ENCODE measurements at regions not wholly inside any gene's neighbourhood (a gene's known extent, or its start where the extent isn't known, plus 50 kb on each side); places are given as distances from the start of the nearest gene placed in this dataset.

GRCh38 chr4:59217910-59218631 lies 1982.1 kb upstream of the ADGRL3 start:
- H3K4me3 ChIP-seq = no peak overlapping the region
- no peak overlapping the region for H3K27ac ChIP-seq

- Histone ChIP-seq H3K27ac (no peak overlapping the region), H3K4me3 (no peak overlapping the region)
Measured at GRCh38 chr4:59222221-59222620, 1977.9 kb upstream of the ADGRL3 start.

GRCh38 chr4:59223292-59223941 lies 1976.7 kb upstream of the ADGRL3 start:
- H3K4me3 ChIP-seq = no peak overlapping the region
- no peak overlapping the region for H3K27ac ChIP-seq

- no peak overlapping the region for H3K4me3 ChIP-seq
- H3K27ac ChIP-seq = no peak overlapping the region
Measured at GRCh38 chr4:59238212-59238611, 1961.9 kb upstream of the ADGRL3 start.

- Histone ChIP-seq H3K27ac (no peak overlapping the region), H3K4me3 (no peak overlapping the region)
Measured at GRCh38 chr4:59240011-59240410, 1960.1 kb upstream of the ADGRL3 start.

- H3K4me3 ChIP-seq = no peak overlapping the region
Measured at GRCh38 chr4:59243038-59243437, 1957.1 kb upstream of the ADGRL3 start.

GRCh38 chr4:59247032-59247431 lies 1953.1 kb upstream of the ADGRL3 start:
- H3K27ac ChIP-seq = no peak overlapping the region

More at GRCh38 chr4:59243038-59243437, 1957.1 kb upstream of the ADGRL3 start:
- no peak overlapping the region for H3K27ac ChIP-seq

GRCh38 chr4:59248313-59248712 lies 1951.8 kb upstream of the ADGRL3 start:
- H3K27ac ChIP-seq = no peak overlapping the region

More at GRCh38 chr4:59247032-59247431, 1953.1 kb upstream of the ADGRL3 start:
- no peak overlapping the region for H3K4me3 ChIP-seq

GRCh38 chr4:59249110-59249509 lies 1951.0 kb upstream of the ADGRL3 start:
- H3K4me3 ChIP-seq = no peak overlapping the region
- no peak overlapping the region for H3K27ac ChIP-seq

More at GRCh38 chr4:59248313-59248712, 1951.8 kb upstream of the ADGRL3 start:
- no peak overlapping the region for H3K4me3 ChIP-seq

- Histone ChIP-seq H3K27ac (no peak overlapping the region), H3K4me3 (no peak overlapping the region)
Measured at GRCh38 chr4:59258002-59258401, 1942.1 kb upstream of the ADGRL3 start.

GRCh38 chr4:59307609-59308008 lies 1892.5 kb upstream of the ADGRL3 start:
- Histone ChIP-seq H3K27ac (no peak overlapping the region), H3K4me3 (no peak overlapping the region)

- Histone ChIP-seq H3K4me3 (no peak overlapping the region), H3K27ac (no peak overlapping the region)
Measured at GRCh38 chr4:59314637-59315036, 1885.5 kb upstream of the ADGRL3 start.

- no peak overlapping the region for H3K4me3 ChIP-seq
- H3K27ac ChIP-seq = no peak overlapping the region
Measured at GRCh38 chr4:59339631-59340030, 1860.5 kb upstream of the ADGRL3 start.

- Histone ChIP-seq H3K4me3 (no peak overlapping the region), H3K27ac (no peak overlapping the region)
Measured at GRCh38 chr4:59341506-59341905, 1858.6 kb upstream of the ADGRL3 start.

GRCh38 chr4:59348949-59349348 lies 1851.2 kb upstream of the ADGRL3 start:
- H3K27ac ChIP-seq = no peak overlapping the region
- H3K4me3 ChIP-seq = no peak overlapping the region

- Histone ChIP-seq H3K27ac (no peak overlapping the region), H3K4me3 (no peak overlapping the region)
Measured at GRCh38 chr4:59369229-59369628, 1830.9 kb upstream of the ADGRL3 start.

GRCh38 chr4:59374416-59374815 lies 1825.7 kb upstream of the ADGRL3 start:
- no peak overlapping the region for H3K4me3 ChIP-seq
- H3K27ac ChIP-seq = no peak overlapping the region

- no peak overlapping the region for H3K4me3 ChIP-seq
- no peak overlapping the region for H3K27ac ChIP-seq
Measured at GRCh38 chr4:59380841-59381366, 1819.2 kb upstream of the ADGRL3 start.

GRCh38 chr4:59381591-59381990 lies 1818.5 kb upstream of the ADGRL3 start:
- H3K27ac ChIP-seq = no peak overlapping the region
- no peak overlapping the region for H3K4me3 ChIP-seq

GRCh38 chr4:59387759-59388758 lies 1812.1 kb upstream of the ADGRL3 start:
- Histone ChIP-seq H3K27ac (no peak overlapping the region), H3K4me3 (no peak overlapping the region)

Measured in skin epidermis (tissue), 12 donors.